HL-60 (cell line): ENCODE measurements at regions not wholly inside any gene's neighbourhood (a gene's known extent, or its start where the extent isn't known, plus 50 kb on each side); places are given as distances from the start of the nearest gene placed in this dataset.

ENCODE experiments used
- GABPA ChIP-seq: IDR thresholded peaks from 2 replicates; pipeline ENCODE4 v1.6.1; 2012; ENCODE audit warnings: low read depth
- POLR2AphosphoS5 ChIP-seq: IDR thresholded peaks from 2 replicates; pipeline ENCODE4 v1.6.1; 2012; ENCODE audit warnings: low read depth
- SPI1 ChIP-seq: IDR thresholded peaks from 2 replicates; pipeline ENCODE4 v1.6.1; 2012; ENCODE audit warnings: low read depth, mild to moderate bottlenecking, borderline replicate concordance
- TF ChIP-seq, protein P1 (sequence below): IDR thresholded peaks from 2 replicates; pipeline ENCODE4 v1.6.1; 2012; ENCODE audit warnings: low read depth; ENCODE audit not compliant: insufficient replicate concordance
- TF ChIP-seq, protein P2 (sequence below): IDR thresholded peaks from one replicate; pipeline ENCODE4 v1.5.1; 2011; ENCODE audit warnings: low read length, control low read depth, inconsistent platforms; ENCODE audit not compliant: insufficient read depth

DNA sequence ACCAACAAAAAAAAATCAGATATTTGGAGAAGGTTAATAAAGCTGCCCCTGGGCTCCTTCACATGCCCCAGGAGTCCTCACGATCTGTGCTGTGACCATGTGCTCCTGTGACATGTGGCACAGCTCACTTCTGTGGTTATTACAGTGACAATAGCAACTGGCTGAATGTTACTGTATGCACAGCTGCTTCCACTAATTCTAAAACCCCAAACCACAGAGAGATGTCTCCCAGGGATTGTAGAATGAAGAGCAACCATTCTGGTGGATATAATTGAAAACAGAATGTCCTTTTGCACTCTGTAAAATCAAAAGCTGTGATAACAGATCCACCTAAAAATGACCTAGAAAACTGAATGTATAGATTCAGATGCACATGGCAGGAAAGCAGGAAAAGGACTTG, 489.2 kb upstream of the CNTN4 start:
- TF ChIP-seq, protein P1, sequence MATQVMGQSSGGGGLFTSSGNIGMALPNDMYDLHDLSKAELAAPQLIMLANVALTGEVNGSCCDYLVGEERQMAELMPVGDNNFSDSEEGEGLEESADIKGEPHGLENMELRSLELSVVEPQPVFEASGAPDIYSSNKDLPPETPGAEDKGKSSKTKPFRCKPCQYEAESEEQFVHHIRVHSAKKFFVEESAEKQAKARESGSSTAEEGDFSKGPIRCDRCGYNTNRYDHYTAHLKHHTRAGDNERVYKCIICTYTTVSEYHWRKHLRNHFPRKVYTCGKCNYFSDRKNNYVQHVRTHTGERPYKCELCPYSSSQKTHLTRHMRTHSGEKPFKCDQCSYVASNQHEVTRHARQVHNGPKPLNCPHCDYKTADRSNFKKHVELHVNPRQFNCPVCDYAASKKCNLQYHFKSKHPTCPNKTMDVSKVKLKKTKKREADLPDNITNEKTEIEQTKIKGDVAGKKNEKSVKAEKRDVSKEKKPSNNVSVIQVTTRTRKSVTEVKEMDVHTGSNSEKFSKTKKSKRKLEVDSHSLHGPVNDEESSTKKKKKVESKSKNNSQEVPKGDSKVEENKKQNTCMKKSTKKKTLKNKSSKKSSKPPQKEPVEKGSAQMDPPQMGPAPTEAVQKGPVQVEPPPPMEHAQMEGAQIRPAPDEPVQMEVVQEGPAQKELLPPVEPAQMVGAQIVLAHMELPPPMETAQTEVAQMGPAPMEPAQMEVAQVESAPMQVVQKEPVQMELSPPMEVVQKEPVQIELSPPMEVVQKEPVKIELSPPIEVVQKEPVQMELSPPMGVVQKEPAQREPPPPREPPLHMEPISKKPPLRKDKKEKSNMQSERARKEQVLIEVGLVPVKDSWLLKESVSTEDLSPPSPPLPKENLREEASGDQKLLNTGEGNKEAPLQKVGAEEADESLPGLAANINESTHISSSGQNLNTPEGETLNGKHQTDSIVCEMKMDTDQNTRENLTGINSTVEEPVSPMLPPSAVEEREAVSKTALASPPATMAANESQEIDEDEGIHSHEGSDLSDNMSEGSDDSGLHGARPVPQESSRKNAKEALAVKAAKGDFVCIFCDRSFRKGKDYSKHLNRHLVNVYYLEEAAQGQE, result no peak
- TF ChIP-seq, protein P2, sequence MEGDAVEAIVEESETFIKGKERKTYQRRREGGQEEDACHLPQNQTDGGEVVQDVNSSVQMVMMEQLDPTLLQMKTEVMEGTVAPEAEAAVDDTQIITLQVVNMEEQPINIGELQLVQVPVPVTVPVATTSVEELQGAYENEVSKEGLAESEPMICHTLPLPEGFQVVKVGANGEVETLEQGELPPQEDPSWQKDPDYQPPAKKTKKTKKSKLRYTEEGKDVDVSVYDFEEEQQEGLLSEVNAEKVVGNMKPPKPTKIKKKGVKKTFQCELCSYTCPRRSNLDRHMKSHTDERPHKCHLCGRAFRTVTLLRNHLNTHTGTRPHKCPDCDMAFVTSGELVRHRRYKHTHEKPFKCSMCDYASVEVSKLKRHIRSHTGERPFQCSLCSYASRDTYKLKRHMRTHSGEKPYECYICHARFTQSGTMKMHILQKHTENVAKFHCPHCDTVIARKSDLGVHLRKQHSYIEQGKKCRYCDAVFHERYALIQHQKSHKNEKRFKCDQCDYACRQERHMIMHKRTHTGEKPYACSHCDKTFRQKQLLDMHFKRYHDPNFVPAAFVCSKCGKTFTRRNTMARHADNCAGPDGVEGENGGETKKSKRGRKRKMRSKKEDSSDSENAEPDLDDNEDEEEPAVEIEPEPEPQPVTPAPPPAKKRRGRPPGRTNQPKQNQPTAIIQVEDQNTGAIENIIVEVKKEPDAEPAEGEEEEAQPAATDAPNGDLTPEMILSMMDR, result no peak
- TF ChIP-seq POLR2AphosphoS5 (no peak), GABPA (no peak), SPI1 (no peak)
